Prostate gland (tissue), 2 donors: ENCODE measurements at regions not wholly inside any gene's neighbourhood (a gene's known extent, or its start where the extent isn't known, plus 50 kb on each side); places are given as distances from the start of the nearest gene placed in this dataset.

Source experiments
- POLR2A ChIP-seq: fragments of 450-650 bp; IDR thresholded peaks from one replicate; pipeline ENCODE4 v1.6.1; 2016; ENCODE audit warnings: antibody characterized with exemption, mild to moderate bottlenecking
- TF ChIP-seq, protein P1 (sequence below), 4 experiments: fragments of 200-600 bp in 2 of 4; fragments of 450-650 bp in 2 of 4; sonication (generic) in 2 of 4; IDR thresholded peaks; 1 replicate in 3 of 4; 2 replicates in 1 of 4; pipeline ENCODE4 v1.5.1; 2016 to 2019; ENCODE audit warnings: antibody characterized with exemption in 4 of 4, mild to moderate bottlenecking in 2 of 4, moderate library complexity in 2 of 4

DNA sequence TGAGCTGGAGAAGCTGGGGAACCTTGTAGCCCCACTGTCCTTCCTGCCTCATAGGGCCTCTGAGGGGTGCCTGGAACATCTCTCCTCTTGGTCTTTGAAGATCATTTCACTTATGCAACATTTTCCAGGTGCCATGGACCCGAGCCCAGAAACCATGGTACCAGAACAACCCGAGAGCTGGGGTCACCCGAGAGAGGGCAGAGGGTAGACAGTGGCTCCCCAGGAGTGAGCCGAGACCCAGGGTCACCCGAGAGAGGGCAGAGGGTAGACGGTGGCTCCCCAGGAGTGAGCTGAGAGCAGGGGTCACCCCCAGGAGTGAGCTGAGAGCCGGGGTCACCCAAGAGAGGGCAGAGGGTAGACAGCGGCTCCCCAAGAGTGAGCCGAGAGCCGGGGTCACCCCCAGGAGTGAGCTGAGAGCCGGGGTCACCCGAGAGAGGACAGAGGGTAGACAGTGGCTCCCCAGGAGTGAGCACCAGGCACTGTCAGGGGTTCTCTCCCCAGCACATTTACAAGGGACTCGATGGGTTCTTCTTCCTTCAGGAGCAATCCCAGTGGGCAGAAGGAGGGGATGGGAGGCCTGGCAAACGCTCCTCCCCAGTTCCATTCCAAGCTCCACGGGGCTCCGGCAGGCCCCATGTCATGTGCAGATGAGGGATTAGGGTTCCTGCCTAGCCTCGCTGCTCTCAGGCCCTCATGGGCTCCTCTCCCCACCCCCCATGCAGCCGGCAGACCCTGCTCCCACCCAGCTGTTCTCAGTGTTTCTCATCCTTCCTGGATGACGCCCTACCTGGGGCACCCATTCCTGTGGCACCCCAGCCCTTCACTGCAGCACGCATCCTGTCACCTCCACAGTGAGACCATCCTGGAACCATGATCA, 163.5 kb downstream of the RTP5 start:
- TF ChIP-seq, protein P1, sequence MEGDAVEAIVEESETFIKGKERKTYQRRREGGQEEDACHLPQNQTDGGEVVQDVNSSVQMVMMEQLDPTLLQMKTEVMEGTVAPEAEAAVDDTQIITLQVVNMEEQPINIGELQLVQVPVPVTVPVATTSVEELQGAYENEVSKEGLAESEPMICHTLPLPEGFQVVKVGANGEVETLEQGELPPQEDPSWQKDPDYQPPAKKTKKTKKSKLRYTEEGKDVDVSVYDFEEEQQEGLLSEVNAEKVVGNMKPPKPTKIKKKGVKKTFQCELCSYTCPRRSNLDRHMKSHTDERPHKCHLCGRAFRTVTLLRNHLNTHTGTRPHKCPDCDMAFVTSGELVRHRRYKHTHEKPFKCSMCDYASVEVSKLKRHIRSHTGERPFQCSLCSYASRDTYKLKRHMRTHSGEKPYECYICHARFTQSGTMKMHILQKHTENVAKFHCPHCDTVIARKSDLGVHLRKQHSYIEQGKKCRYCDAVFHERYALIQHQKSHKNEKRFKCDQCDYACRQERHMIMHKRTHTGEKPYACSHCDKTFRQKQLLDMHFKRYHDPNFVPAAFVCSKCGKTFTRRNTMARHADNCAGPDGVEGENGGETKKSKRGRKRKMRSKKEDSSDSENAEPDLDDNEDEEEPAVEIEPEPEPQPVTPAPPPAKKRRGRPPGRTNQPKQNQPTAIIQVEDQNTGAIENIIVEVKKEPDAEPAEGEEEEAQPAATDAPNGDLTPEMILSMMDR (IDR thresholded peaks at IDR 0.05) = no peak
- TF ChIP-seq POLR2A = no peak
